Suprapubic skin (tissue), 4 donors: ENCODE measurements at regions not wholly inside any gene's neighbourhood (a gene's known extent, or its start where the extent isn't known, plus 50 kb on each side); places are given as distances from the start of the nearest gene placed in this dataset.

Source experiments
- CTCF ChIP-seq, 2 donors: fragments of 200-600 bp in 1 of 2; fragments of 450-650 bp in 1 of 2; sonication (generic) in 1 of 2; IDR thresholded peaks; one replicate each; pipeline ENCODE4 v1.5.1; 2016 to 2019; ENCODE audit warnings: antibody characterized with exemption in 2 of 2, mild to moderate bottlenecking in 1 of 2, moderate library complexity in 1 of 2
- POLR2A ChIP-seq, 2 donors: fragments of 450-650 bp; IDR thresholded peaks; one replicate each; pipeline ENCODE4 v1.6.1; 2017; ENCODE audit warnings: antibody characterized with exemption in 2 of 2, mild to moderate bottlenecking in 2 of 2, moderate library complexity in 2 of 2
- POLR2AphosphoS5 ChIP-seq, 3 donors: sonication (generic); formaldehyde crosslinking; IDR thresholded peaks; one replicate each; pipeline ENCODE4 v1.6.1; 2017; ENCODE audit warnings: antibody characterized with exemption in 3 of 3

- no peak for TF ChIP-seq CTCF (IDR thresholded peaks at IDR 0.05)
- TF ChIP-seq POLR2AphosphoS5 (IDR thresholded peaks at IDR 0.05), result no peak
- TF ChIP-seq POLR2A (IDR thresholded peaks at IDR 0.05), result no peak
Observed at GRCh38 chr6:26197933-26198721, 110.9 kb downstream of the HFE start.
